ENCODE measurements at regions not wholly inside any gene's neighbourhood (a gene's known extent, or its start where the extent isn't known, plus 50 kb on each side); places are given as distances from the start of the nearest gene placed in this dataset.

DNA sequence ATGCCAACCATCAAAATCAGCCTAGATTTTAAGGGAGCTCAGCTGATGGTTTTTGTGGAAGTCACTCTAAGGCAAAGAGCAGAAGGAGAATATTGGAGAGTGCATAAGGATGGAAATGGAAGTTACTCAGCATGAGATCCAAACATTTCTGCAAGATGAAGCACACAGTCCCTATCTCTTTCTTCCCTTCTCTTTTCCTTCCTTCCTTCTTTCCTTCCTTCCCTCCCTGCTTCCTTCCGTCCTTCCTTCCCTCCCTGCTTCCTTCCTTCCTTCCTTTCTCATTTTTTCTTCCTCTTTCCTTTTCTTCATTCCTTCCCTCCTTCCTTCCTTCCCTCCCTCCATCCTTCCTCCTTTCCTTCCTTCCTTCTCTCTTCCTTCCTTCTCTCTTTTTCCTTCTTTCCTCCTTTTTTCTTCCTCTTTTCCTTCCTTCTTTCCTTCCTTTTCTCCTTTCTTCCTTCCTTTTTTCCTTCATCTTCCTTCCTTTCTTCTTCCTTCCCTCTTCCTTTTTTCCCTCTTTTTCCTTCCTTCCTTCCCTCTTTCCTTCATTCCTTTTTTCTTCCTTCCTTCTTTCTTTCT is 727.9 kb upstream of the CDH2 start:
- Histone ChIP-seq H3K27ac (ENCODE audit: low read depth, low read length, poor library complexity, severe bottlenecking) (no peak overlapping the region), H3K9me3 (ENCODE audit: low read depth, low read length, poor library complexity, severe bottlenecking) (peaks cover under 1% of the 10 kb centered on the region), H3K27me3 (replicated peaks; ENCODE audit: insufficient read depth, low read depth, low read length, poor library complexity) (no peaks in the 10 kb centered on the region), H3K4me1 (ENCODE audit: insufficient read depth, low read length, poor library complexity, severe bottlenecking) (no peaks in the 10 kb centered on the region), H3K36me3 (ENCODE audit: insufficient read depth, low read length, poor library complexity, severe bottlenecking) (no peaks in the 10 kb centered on the region), H3K4me3 (ENCODE audit: low read depth, low read length, poor library complexity, severe bottlenecking) (no peak overlapping the region)
- POLR2A ChIA-PET (ENCODE audit: low non-redundant PET), result no interaction called here
- CTCF ChIA-PET, result no interaction called here
- no peak for TF ChIP-seq EZH2 (IDR thresholded peaks at IDR 0.05; ENCODE audit: borderline replicate concordance, low read depth, low read length, poor library complexity, severe bottlenecking)
- TF ChIP-seq, protein P1, sequence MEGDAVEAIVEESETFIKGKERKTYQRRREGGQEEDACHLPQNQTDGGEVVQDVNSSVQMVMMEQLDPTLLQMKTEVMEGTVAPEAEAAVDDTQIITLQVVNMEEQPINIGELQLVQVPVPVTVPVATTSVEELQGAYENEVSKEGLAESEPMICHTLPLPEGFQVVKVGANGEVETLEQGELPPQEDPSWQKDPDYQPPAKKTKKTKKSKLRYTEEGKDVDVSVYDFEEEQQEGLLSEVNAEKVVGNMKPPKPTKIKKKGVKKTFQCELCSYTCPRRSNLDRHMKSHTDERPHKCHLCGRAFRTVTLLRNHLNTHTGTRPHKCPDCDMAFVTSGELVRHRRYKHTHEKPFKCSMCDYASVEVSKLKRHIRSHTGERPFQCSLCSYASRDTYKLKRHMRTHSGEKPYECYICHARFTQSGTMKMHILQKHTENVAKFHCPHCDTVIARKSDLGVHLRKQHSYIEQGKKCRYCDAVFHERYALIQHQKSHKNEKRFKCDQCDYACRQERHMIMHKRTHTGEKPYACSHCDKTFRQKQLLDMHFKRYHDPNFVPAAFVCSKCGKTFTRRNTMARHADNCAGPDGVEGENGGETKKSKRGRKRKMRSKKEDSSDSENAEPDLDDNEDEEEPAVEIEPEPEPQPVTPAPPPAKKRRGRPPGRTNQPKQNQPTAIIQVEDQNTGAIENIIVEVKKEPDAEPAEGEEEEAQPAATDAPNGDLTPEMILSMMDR (conservative IDR thresholded peaks at IDR 0.05; ENCODE audit: low read depth, low read length), result no peak
- DNase-seq (ENCODE audit: low spot score), result no peak
- intact Hi-C loops (cut with micrococcal nuclease; ENCODE audit: unreplicated experiment), result no loop called here
- BruUV-seq (replicated peaks), result no TSS peak

DNA sequence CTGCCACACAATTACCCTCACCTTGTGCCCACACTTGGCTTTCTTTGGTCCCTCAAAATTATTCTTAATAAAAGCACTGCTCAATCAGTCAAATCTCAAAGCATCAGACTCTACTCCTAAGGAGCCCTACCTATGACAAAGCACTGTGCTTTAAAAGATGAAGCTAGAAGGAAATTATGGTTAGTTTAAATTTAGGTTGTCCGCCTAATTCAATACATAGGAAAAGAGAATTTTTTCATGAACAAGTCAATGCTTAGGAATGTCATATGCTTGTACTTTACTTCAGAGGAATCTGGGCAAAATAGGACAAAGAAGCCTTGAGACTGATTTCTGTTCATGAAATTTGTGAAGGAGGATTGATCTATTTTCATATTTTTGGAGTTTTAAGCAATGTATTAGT is 726.4 kb upstream of the CDH2 start:
- H3K27ac ChIP-seq (ENCODE audit: low read depth, low read length, poor library complexity, severe bottlenecking), result no peak overlapping the region
- POLR2A ChIA-PET (ENCODE audit: low non-redundant PET), result no interaction called here
- no peak for TF ChIP-seq EZH2 (IDR thresholded peaks at IDR 0.05; ENCODE audit: borderline replicate concordance, low read depth, low read length, poor library complexity, severe bottlenecking)
- TF ChIP-seq, protein P1 (conservative IDR thresholded peaks at IDR 0.05; ENCODE audit: low read depth, low read length), result no peak
- no peaks in the 10 kb centered on the region for H3K27me3 ChIP-seq (replicated peaks; ENCODE audit: insufficient read depth, low read depth, low read length, poor library complexity)
- H3K9me3 ChIP-seq (ENCODE audit: low read depth, low read length, poor library complexity, severe bottlenecking), result no peaks in the 10 kb centered on the region
- H3K4me1 ChIP-seq (ENCODE audit: insufficient read depth, low read length, poor library complexity, severe bottlenecking), result no peaks in the 10 kb centered on the region
- no TSS peak for BruUV-seq (replicated peaks)
- intact Hi-C loops (cut with micrococcal nuclease; ENCODE audit: unreplicated experiment), result no loop called here
- DNase-seq (ENCODE audit: low spot score), result no peak
- CTCF ChIA-PET, result no interaction called here
- H3K36me3 ChIP-seq (ENCODE audit: insufficient read depth, low read length, poor library complexity, severe bottlenecking), result no peaks in the 10 kb centered on the region
- H3K4me3 ChIP-seq (ENCODE audit: low read depth, low read length, poor library complexity, severe bottlenecking), result no peak overlapping the region

DNA sequence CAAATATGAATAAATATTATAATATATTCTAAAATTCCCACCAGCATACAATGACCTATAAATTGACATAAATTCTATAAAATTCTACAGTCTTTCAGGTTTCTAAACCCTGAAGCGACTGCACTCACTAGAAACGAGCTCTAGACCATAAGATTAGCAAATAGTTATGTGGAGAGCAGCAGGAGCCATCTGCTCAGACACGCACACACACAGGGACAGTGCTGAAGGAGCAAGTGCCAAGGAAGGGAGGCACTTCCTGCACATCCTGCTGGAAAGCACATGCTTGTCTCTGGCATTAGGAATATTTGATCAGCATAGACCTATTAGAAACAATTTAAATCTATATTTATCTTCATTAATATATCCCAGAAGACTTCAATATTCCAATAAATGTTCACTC is 713.9 kb upstream of the CDH2 start:
- peak; percentile 44 for DNase-seq (ENCODE audit: low spot score)
- no peak for TF ChIP-seq EZH2 (IDR thresholded peaks at IDR 0.05; ENCODE audit: borderline replicate concordance, low read depth, low read length, poor library complexity, severe bottlenecking)
- TF ChIP-seq, protein P1 (conservative IDR thresholded peaks at IDR 0.05; ENCODE audit: low read depth, low read length), result no peak
- Histone ChIP-seq H3K9me3 (ENCODE audit: low read depth, low read length, poor library complexity, severe bottlenecking) (peaks cover 6% of the 10 kb centered on the region), H3K4me1 (ENCODE audit: insufficient read depth, low read length, poor library complexity, severe bottlenecking) (no peaks in the 10 kb centered on the region), H3K27me3 (replicated peaks; ENCODE audit: insufficient read depth, low read depth, low read length, poor library complexity) (no peaks in the 10 kb centered on the region), H3K27ac (ENCODE audit: low read depth, low read length, poor library complexity, severe bottlenecking) (no peak overlapping the region), H3K4me3 (ENCODE audit: low read depth, low read length, poor library complexity, severe bottlenecking) (no peak overlapping the region), H3K36me3 (ENCODE audit: insufficient read depth, low read length, poor library complexity, severe bottlenecking) (no peaks in the 10 kb centered on the region)
- no TSS peak for BruUV-seq (replicated peaks)
- POLR2A ChIA-PET (ENCODE audit: low non-redundant PET), result no interaction called here
- intact Hi-C loops (cut with micrococcal nuclease; ENCODE audit: unreplicated experiment), result no loop called here
- CTCF ChIA-PET, result no interaction called here

Data from A673 (cell line).